ENCODE measurements at regions not wholly inside any gene's neighbourhood (a gene's known extent, or its start where the extent isn't known, plus 50 kb on each side); places are given as distances from the start of the nearest gene placed in this dataset.

DNA sequence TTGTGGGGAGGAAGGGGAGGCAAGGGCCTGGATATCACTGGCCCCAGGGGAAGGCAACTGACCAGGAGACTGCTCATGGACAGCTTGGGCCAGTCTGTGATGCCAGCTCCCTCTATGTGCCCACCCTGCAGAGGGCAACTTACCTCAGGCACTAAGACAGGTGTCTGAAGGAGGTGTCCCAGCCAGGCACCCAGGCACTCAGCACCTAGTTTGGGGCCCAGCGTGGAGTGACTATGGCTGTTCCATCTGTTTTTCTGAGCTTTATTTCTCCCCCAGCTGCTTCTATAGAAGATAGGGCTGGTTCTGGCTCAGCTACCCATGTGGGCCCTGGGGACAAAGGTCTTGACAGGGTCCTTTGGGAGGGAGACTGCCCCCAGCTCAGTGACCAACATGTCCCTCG is 150.6 kb upstream of the PCBD1 start:
- TF ChIP-seq, protein P1, sequence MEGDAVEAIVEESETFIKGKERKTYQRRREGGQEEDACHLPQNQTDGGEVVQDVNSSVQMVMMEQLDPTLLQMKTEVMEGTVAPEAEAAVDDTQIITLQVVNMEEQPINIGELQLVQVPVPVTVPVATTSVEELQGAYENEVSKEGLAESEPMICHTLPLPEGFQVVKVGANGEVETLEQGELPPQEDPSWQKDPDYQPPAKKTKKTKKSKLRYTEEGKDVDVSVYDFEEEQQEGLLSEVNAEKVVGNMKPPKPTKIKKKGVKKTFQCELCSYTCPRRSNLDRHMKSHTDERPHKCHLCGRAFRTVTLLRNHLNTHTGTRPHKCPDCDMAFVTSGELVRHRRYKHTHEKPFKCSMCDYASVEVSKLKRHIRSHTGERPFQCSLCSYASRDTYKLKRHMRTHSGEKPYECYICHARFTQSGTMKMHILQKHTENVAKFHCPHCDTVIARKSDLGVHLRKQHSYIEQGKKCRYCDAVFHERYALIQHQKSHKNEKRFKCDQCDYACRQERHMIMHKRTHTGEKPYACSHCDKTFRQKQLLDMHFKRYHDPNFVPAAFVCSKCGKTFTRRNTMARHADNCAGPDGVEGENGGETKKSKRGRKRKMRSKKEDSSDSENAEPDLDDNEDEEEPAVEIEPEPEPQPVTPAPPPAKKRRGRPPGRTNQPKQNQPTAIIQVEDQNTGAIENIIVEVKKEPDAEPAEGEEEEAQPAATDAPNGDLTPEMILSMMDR (IDR thresholded peaks at IDR 0.05 in 2 of 3, conservative IDR thresholded peaks at IDR 0.05 in 1 of 3; ENCODE audit: borderline replicate concordance in 1 of 3, insufficient read depth in 1 of 3, low read depth in 2 of 3, low read length in 2 of 3): no peak
- no peak for TF ChIP-seq POLR2A (IDR thresholded peaks at IDR 0.05; ENCODE audit: borderline replicate concordance, extremely low read depth, insufficient read depth, insufficient read length)
- TF ChIP-seq, protein P2, sequence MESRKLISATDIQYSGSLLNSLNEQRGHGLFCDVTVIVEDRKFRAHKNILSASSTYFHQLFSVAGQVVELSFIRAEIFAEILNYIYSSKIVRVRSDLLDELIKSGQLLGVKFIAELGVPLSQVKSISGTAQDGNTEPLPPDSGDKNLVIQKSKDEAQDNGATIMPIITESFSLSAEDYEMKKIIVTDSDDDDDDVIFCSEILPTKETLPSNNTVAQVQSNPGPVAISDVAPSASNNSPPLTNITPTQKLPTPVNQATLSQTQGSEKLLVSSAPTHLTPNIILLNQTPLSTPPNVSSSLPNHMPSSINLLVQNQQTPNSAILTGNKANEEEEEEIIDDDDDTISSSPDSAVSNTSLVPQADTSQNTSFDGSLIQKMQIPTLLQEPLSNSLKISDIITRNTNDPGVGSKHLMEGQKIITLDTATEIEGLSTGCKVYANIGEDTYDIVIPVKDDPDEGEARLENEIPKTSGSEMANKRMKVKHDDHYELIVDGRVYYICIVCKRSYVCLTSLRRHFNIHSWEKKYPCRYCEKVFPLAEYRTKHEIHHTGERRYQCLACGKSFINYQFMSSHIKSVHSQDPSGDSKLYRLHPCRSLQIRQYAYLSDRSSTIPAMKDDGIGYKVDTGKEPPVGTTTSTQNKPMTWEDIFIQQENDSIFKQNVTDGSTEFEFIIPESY (IDR thresholded peaks at IDR 0.05; ENCODE audit: extremely low read depth, insufficient replicate concordance, low read length): no peak
- TF ChIP-seq, protein P3, sequence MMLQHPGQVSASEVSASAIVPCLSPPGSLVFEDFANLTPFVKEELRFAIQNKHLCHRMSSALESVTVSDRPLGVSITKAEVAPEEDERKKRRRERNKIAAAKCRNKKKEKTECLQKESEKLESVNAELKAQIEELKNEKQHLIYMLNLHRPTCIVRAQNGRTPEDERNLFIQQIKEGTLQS (IDR thresholded peaks at IDR 0.05): no peak
- TF ChIP-seq POLR2AphosphoS5 (IDR thresholded peaks at IDR 0.05; ENCODE audit: low read depth, low read length): no peak
- no peak for TF ChIP-seq EGR1 (IDR thresholded peaks at IDR 0.05; ENCODE audit: low read depth)
- TF ChIP-seq YY1 (IDR thresholded peaks at IDR 0.05; ENCODE audit: extremely low read depth, insufficient replicate concordance, low read depth, low read length): no peak

Data from HCT116 (cell line).